ENCODE measurements at regions not wholly inside any gene's neighbourhood (a gene's known extent, or its start where the extent isn't known, plus 50 kb on each side); places are given as distances from the start of the nearest gene placed in this dataset.

GRCh38 chr4:85107553-85107952 lies 141.1 kb upstream of the WDFY3 start:
- TF ChIP-seq POLR2AphosphoS5 (IDR thresholded peaks at IDR 0.05; ENCODE audit: low read depth, low read length) (no peak), POLR2A (IDR thresholded peaks at IDR 0.05; ENCODE audit: low read depth, low read length) (no peak), TAF1 (IDR thresholded peaks at IDR 0.05; ENCODE audit: borderline replicate concordance, low read depth, low read length) (no peak)

All from GM12892 (cell line).